Trophoblast cell (in vitro differentiated cells and primary cell): ENCODE measurements at regions not wholly inside any gene's neighbourhood (a gene's known extent, or its start where the extent isn't known, plus 50 kb on each side); places are given as distances from the start of the nearest gene placed in this dataset.

Source experiments
- DNase-seq, 2 donors: peaks; one replicate each; pipeline ENCODE4 v3.0.0-alpha.2; 2016
- H2AFZ ChIP-seq: 2 replicates; pipeline ENCODE4 v1.6.1; 2013; ENCODE audit warnings: low read length, moderate library complexity, mild to moderate bottlenecking; ENCODE audit not compliant: insufficient read depth, poor library complexity
- H2AK5ac ChIP-seq: 2 replicates; pipeline ENCODE4 v1.6.1; 2013; ENCODE audit warnings: mild to moderate bottlenecking, low read length
- H2BK120ac ChIP-seq: 2 replicates; pipeline ENCODE4 v1.6.1; 2013; ENCODE audit warnings: low read length, mild to moderate bottlenecking, moderate library complexity; ENCODE audit not compliant: insufficient read depth, poor library complexity
- H2BK12ac ChIP-seq: 2 replicates; pipeline ENCODE4 v1.6.1; 2013; ENCODE audit warnings: mild to moderate bottlenecking, low read length, moderate library complexity
- H2BK5ac ChIP-seq: 2 replicates; pipeline ENCODE4 v1.6.1; 2013; ENCODE audit warnings: low read length, low read depth, moderate library complexity, mild to moderate bottlenecking; ENCODE audit not compliant: poor library complexity
- H3K14ac ChIP-seq: 2 replicates; pipeline ENCODE4 v1.6.1; 2013; ENCODE audit warnings: mild to moderate bottlenecking, low read length
- H3K18ac ChIP-seq: 2 replicates; pipeline ENCODE4 v1.6.1; 2013; ENCODE audit warnings: mild to moderate bottlenecking, low read length
- H3K23ac ChIP-seq: 2 replicates; pipeline ENCODE4 v1.6.1; 2013; ENCODE audit warnings: low read length
- H3K27ac ChIP-seq: 2 replicates; pipeline ENCODE4 v1.5.1; 2013; ENCODE audit warnings: low read depth, mild to moderate bottlenecking, inconsistent platforms, low read length, moderate library complexity
- H3K27me3 ChIP-seq: 2 replicates; pipeline ENCODE4 v1.6.1; 2013; ENCODE audit warnings: inconsistent platforms, mild to moderate bottlenecking, low read length, moderate library complexity; ENCODE audit not compliant: insufficient read depth
- H3K36me3 ChIP-seq, 2 experiments: 1 replicate in 1 of 2; 2 replicates in 1 of 2; pipeline ENCODE4 v1.6.1; 2013; ENCODE audit warnings: low read length in 2 of 2, mild to moderate bottlenecking in 2 of 2, moderate library complexity in 1 of 2; ENCODE audit not compliant: insufficient read depth in 2 of 2, control insufficient read depth in 1 of 2
- H3K4ac ChIP-seq: 2 replicates; pipeline ENCODE4 v1.6.1; 2013; ENCODE audit warnings: low read depth, mild to moderate bottlenecking, low read length, moderate library complexity
- H3K4me1 ChIP-seq, 2 experiments: 1 replicate in 1 of 2; 2 replicates in 1 of 2; pipeline ENCODE4 v1.6.1; 2013; ENCODE audit warnings: low read length in 2 of 2, mild to moderate bottlenecking in 2 of 2, moderate library complexity in 1 of 2; ENCODE audit not compliant: insufficient read depth in 2 of 2, control insufficient read depth in 1 of 2
- H3K4me2 ChIP-seq: 2 replicates; pipeline ENCODE4 v1.6.1; 2013; ENCODE audit warnings: inconsistent platforms, mild to moderate bottlenecking, low read length, moderate library complexity
- H3K4me3 ChIP-seq: 2 replicates; pipeline ENCODE4 v1.5.1; 2013; ENCODE audit warnings: mild to moderate bottlenecking, low read depth, low read length, inconsistent platforms
- H3K79me1 ChIP-seq: one replicate; pipeline ENCODE4 v1.6.1; 2013; ENCODE audit warnings: low read length
- H3K79me2 ChIP-seq: 2 replicates; pipeline ENCODE4 v1.6.1; 2013; ENCODE audit warnings: low read length, mild to moderate bottlenecking; ENCODE audit not compliant: control insufficient read depth, insufficient read depth, poor library complexity
- H3K9ac ChIP-seq: 2 replicates; pipeline ENCODE4 v1.6.1; 2013; ENCODE audit warnings: mild to moderate bottlenecking, low read length
- H3K9me3 ChIP-seq: 2 replicates; pipeline ENCODE4 v1.6.1; 2013; ENCODE audit warnings: low read depth, mild to moderate bottlenecking, control low read depth, inconsistent platforms, low read length; ENCODE audit not compliant: insufficient read depth
- H4K12ac ChIP-seq: 2 replicates; pipeline ENCODE4 v1.6.1; 2013; ENCODE audit warnings: low read depth, mild to moderate bottlenecking, low read length, moderate library complexity
- H4K8ac ChIP-seq: 2 replicates; pipeline ENCODE4 v1.6.1; 2013; ENCODE audit warnings: low read depth, mild to moderate bottlenecking, low read length, moderate library complexity
- H4K91ac ChIP-seq: one replicate; pipeline ENCODE4 v1.6.1; 2013; ENCODE audit warnings: low read depth, mild to moderate bottlenecking, low read length, moderate library complexity
- WGBS: extraction: QIAGEN DNeasy Blood & Tissue Kit; methylation state at CpG from one replicate; pipeline ENCODE4 v1.1.7; 2013; ENCODE audit warnings: missing lambda C conversion rate; ENCODE audit not compliant: insufficient read length, insufficient coverage; ENCODE audit errors: extremely low coverage; 5-methylcytosine and 5-hydroxymethylcytosine counted together

DNA sequence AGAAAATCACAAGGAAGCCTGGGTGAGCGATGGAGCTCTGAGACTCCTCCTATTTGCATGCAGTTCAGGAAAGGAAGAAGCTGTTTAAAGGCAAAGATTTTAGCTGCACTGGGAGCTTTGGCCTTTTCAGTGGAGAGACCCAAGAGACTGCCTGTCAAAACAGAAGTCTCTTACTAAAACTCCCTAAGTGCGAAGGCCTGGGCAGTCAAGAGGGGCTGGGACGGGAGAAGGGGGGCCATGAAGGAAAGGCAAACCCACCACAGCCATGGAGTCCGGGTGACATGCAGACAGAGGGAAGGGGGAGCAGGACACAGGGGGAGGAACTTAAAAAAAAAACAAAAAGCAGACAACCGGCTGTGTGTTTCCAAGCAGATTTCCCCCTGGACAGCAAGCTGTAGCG lies 537.6 kb upstream of the NOX3 start:
- Histone ChIP-seq H2BK120ac (no peak overlapping the region), H3K18ac (no peak overlapping the region), H3K79me1 (no peaks in the 10 kb centered on the region), H3K9me3 (no peaks in the 10 kb centered on the region), H3K36me3 (no peaks in the 10 kb centered on the region), H2AFZ (no peak overlapping the region), H2BK5ac (no peak overlapping the region), H3K4me2 (no peak overlapping the region), H3K4me3 (no peak overlapping the region), H2BK12ac (no peak overlapping the region), H3K4me1 (no peaks in the 10 kb centered on the region), H3K14ac (no peak overlapping the region), H4K91ac (no peak overlapping the region), H4K8ac (no peak overlapping the region), H3K4ac (no peak overlapping the region), H3K27me3 (no peaks in the 10 kb centered on the region), H3K27ac (no peak overlapping the region), H3K79me2 (no peaks in the 10 kb centered on the region), H2AK5ac (no peak overlapping the region), H3K9ac (no peak overlapping the region), H3K23ac (no peak overlapping the region), H4K12ac (no peak overlapping the region)
- DNase-seq: no peak
- WGBS: no CpG with 5 or more reads among the region's 6 CpGs

DNA sequence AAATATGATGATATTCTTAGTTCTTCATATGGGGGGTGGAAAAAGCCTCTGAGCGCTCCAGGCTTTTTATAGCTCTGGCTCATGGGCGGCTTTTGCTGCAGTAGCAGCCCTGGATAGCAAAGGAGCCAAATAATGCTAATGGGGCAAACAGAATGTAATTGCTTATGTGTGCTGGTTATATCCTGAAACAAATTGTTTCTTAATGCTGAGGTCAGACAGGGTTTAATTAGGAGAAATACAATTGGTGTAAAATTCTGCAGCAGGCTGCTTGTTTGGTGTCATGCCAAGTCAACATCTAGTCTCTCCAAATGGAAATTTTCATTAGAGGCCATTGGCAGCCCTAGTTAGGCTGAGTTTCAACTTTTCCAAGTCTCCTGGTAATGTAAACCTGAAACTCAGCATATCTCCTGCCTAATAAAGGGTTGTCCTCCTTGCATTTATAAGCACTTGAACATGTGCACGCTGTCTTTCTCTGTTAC lies 530.1 kb upstream of the NOX3 start:
- no peak for DNase-seq
- Histone ChIP-seq H2BK5ac (no peak overlapping the region), H3K4me2 (no peak overlapping the region), H2BK120ac (no peak overlapping the region), H3K36me3 (no peaks in the 10 kb centered on the region), H4K12ac (no peak overlapping the region), H3K27me3 (no peaks in the 10 kb centered on the region), H3K79me1 (no peaks in the 10 kb centered on the region), H3K9me3 (no peaks in the 10 kb centered on the region), H3K4ac (no peak overlapping the region), H3K14ac (no peak overlapping the region), H3K4me1 (no peaks in the 10 kb centered on the region), H4K8ac (no peak overlapping the region), H3K9ac (no peak overlapping the region), H3K79me2 (no peaks in the 10 kb centered on the region), H3K23ac (no peak overlapping the region), H3K27ac (no peak overlapping the region), H2BK12ac (no peak overlapping the region), H2AK5ac (no peak overlapping the region), H3K4me3 (no peak overlapping the region), H4K91ac (no peak overlapping the region), H3K18ac (no peak overlapping the region), H2AFZ (no peak overlapping the region)
- WGBS: no CpG with 5 or more reads among the region's 3 CpGs

DNA sequence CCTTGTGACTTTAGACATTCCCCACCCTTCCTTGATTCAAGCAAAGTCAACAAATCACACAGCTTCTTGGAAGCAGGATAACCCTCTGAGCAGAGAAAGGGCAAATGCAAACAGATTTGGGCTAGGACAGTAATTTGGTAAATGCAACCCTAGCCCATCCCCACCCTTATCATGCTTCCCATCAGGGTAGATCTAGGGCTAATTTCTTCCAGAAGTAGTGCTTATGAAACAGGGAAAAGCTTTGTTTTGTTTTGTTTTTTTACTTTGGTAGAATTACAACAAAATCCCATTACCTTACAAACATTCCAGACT lies 525.1 kb upstream of the NOX3 start:
- no peak overlapping the region for H4K12ac ChIP-seq
- no peak overlapping the region for H2BK12ac ChIP-seq
- H2AK5ac ChIP-seq: no peak overlapping the region
- H2BK5ac ChIP-seq: no peak overlapping the region
- no peak overlapping the region for H4K8ac ChIP-seq
- H3K9ac ChIP-seq: no peak overlapping the region
- H3K14ac ChIP-seq: no peak overlapping the region
- no peak overlapping the region for H3K4me2 ChIP-seq
- no peak overlapping the region for H3K27ac ChIP-seq
- DNase-seq: no peak
- H3K9me3 ChIP-seq: no peaks in the 10 kb centered on the region
- no peaks in the 10 kb centered on the region for H3K36me3 ChIP-seq
- no peaks in the 10 kb centered on the region for H3K27me3 ChIP-seq
- no peak overlapping the region for H3K18ac ChIP-seq
- no peak overlapping the region for H3K4me3 ChIP-seq
- H4K91ac ChIP-seq: no peak overlapping the region
- no peak overlapping the region for H3K4ac ChIP-seq
- no peaks in the 10 kb centered on the region for H3K4me1 ChIP-seq
- no peak overlapping the region for H2BK120ac ChIP-seq
- H3K79me1 ChIP-seq: no peaks in the 10 kb centered on the region
- no peak overlapping the region for H3K23ac ChIP-seq
- no peaks in the 10 kb centered on the region for H3K79me2 ChIP-seq
- H2AFZ ChIP-seq: no peak overlapping the region

DNA sequence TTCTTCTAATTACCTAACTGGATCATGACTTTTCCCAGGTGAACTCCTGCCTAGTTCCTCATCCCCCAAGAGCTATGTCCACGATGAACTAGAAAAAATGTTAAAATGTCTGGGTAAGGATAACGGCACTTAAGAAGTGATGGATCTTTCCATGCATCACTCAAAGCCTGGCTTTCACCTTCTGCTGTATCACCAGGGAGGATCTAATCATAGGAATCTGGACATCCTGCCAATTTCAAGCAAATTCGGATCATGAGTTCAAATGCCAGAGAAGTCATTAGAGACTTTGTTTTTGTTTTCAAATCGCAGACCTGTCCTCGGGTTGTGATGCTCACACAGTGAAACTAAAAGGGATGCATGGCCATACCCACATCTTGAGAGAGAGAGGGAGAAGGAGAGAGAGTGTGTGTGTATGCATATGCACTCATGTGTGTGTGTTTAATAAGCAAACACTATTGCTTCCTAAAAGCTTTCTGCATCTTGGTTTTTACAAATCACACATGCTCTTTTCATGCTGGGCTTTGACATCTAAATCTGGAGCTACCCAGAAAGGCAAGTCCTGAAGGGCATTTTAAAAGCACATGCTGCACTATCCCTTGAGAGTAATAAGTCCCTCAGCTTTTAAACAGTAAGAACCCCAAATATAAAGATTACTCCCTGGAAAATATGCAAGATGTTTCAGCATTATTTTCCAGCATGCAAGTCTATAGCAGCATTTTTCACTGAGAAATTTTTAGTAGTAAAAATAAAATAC lies 524.6 kb upstream of the NOX3 start:
- Histone ChIP-seq H3K4me1 (no peaks in the 10 kb centered on the region), H4K12ac (no peak overlapping the region), H3K36me3 (no peaks in the 10 kb centered on the region), H2BK120ac (no peak overlapping the region), H3K9ac (no peak overlapping the region), H3K27ac (no peak overlapping the region), H2AK5ac (no peak overlapping the region), H4K8ac (no peak overlapping the region), H3K23ac (no peak overlapping the region), H3K4me3 (no peak overlapping the region), H3K14ac (no peak overlapping the region), H3K79me2 (no peaks in the 10 kb centered on the region), H3K9me3 (no peaks in the 10 kb centered on the region), H3K27me3 (no peaks in the 10 kb centered on the region), H4K91ac (no peak overlapping the region), H3K18ac (no peak overlapping the region), H3K79me1 (no peaks in the 10 kb centered on the region), H2BK12ac (no peak overlapping the region), H3K4ac (no peak overlapping the region), H2AFZ (no peak overlapping the region), H3K4me2 (no peak overlapping the region), H2BK5ac (no peak overlapping the region)
- no CpG with 5 or more reads among the region's 5 CpGs for WGBS
- no peak for DNase-seq
